HG03342 (cell line): ENCODE measurements at regions not wholly inside any gene's neighbourhood (a gene's known extent, or its start where the extent isn't known, plus 50 kb on each side); places are given as distances from the start of the nearest gene placed in this dataset.
"Not testable (repeated sequence)": the region's sequence is repeated elsewhere in the genome, so short reads cannot be mapped to it uniquely, and the experiment has no call there.

Source experiments
- ATAC-seq: cut with Tn5 transposase; IDR thresholded peaks from one replicate; pipeline ENCODE4 v1.9.1; 2021; ENCODE audit warnings: mild to moderate bottlenecking, moderate library complexity; ENCODE audit not compliant: unreplicated experiment

GRCh38 chr9:7484014-7484413 is 315.6 kb downstream of the DMAC1 start:
- not testable (repeated sequence) for ATAC-seq

DNA sequence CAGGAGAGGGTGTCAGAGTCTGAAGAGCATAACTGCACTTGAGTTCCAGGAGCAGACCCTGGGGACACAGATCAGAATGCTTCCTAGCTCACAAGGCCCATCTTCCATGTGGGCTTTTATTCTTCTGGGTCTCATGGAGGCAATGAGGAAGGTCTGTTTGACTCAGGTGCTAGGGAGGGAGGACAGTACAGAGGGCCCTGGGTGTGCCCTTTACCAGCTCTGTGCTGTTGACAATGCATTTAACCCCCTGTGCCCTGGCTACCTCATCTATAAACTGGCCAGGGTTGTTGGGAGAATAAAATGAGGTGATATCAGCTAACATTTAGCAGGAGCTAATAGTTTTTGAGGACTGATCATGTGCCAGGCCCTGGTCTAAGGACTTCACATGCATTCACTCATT is 318.0 kb downstream of the DMAC1 start:
- no peak for ATAC-seq

DNA sequence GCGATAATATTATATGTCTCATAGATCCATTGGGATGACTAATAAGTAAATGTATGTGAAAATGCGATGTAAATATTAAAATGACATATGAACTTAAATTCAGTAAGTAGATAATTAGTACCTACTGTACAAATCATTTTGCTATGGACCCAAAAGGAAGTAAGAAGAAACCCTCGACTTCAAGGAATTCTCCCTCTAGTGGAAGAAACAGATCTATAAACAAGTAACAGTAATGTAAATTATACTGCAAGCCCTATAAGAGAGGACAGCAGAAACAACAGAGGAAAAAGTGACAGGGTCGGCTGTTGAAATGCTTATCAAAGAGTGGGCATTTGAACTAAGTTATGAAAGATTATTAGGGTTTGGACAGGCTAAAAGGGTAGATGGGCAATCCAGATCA is 320.3 kb downstream of the DMAC1 start:
- ATAC-seq = no peak

GRCh38 chr9:7478646-7479045 is 320.9 kb downstream of the DMAC1 start:
- ATAC-seq = no peak

- no peak for ATAC-seq
Measured at GRCh38 chr9:7467186-7467585, 332.4 kb downstream of the DMAC1 start.

- ATAC-seq = no peak
Measured at GRCh38 chr9:7461791-7462190, 337.8 kb downstream of the DMAC1 start.

DNA sequence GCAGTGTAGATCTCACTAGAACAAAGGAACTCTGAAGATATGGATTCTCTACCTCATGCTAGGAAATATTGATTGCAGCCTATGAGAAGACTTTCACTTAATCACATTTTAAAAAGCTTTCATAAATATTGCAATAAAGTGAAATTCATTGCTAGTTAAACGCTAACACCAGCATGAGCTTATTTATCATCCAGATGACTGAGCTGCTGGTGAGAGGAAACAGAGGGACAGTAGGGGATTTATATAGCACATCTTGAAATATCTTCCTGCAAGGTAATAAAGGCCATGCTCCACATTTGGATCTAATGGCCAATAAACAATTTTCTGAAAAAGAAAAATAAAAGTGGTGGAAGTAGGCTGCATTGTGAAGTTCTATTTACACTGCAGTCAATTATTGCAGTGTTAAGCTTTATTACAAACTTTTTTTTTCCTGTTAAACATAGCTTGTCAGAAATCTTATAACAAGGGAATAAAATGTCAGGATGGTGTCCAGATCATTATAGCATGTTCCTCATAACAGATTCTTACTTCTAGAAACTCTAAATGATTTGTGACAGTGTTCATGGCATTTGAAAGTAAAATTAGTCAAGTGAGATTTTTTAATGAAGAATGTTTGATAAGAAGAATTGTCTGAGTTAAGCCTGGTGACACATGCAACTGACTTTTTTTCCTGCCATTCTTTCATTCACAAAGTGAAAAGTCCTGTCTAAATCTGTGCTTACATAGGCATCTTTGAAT is 342.6 kb downstream of the DMAC1 start:
- no peak for ATAC-seq

DNA sequence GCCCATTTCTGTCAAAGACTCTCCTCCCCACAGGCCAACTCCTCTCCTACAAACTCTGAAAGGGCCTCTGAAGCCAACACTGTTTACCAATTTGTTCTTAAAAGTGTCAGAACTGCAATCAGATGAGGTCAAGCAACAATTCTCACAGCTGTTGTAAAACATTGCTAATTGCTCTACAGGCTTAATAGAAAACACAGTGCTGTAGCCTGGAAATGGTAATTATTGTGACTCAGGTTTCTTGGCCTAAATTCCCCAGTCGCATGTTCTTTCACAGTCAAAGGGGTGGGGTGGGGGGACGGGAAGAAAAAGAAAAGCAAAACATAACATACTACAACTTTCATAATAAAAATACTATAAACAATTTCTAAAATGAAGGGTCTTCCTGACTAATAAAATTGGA is 343.2 kb downstream of the DMAC1 start:
- no peak for ATAC-seq

DNA sequence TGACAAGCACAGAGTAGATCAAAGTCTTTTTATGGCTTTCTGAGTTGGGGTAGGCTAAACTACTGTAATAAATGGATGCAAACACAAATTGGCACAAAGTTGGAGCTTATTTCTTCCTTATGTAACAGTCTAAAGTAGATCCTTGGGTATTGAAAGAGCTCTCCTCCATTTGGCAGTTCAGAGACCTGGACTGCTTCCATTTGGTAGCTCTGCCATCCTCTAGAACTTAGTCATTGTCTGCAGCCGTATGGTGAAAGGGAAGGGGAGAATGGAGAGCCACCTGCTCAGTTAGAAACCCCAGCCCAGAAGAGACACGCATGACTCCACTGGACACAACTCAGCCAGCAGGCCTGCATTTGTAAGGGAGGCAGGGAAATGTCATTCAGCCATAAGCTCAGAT is 345.0 kb downstream of the DMAC1 start:
- ATAC-seq = no peak

DNA sequence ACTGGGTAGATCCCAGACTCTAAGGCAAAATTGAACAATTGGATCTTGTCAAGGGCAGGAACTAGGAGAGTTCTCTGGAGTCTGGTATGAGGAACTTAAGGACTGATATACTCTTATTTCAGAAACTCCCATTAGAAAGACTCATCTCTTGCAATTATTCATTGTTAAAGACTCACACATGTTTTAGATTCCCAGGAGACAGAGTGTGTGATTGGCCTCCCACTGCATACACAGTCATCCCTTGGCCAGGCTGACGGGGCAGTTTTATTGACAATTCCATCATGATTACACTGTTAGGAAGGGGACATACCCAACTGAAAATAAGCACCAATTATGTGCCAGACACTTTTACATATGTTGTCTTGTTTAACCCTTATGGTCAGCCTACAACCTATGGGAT is 347.2 kb downstream of the DMAC1 start:
- ATAC-seq = no peak

DNA sequence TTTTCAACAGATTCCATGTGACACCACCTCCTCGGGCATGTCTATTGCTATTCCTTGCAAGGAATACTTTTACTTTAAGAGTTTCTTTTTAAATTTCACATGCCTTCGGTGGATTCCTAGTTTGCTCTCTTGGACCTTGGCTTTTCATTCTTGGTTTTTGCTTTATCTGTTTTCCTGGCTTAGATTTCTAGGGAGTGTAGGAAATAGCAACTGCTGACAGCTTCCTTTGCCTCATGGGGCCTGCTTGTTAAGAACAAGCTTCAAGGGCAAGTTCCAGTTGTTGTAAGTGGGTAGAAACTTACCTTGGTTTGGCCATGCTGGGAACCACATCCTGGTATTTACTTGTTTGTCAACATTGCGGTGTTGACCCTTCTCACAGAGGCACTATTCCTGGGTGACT is 348.5 kb downstream of the DMAC1 start:
- no peak for ATAC-seq

DNA sequence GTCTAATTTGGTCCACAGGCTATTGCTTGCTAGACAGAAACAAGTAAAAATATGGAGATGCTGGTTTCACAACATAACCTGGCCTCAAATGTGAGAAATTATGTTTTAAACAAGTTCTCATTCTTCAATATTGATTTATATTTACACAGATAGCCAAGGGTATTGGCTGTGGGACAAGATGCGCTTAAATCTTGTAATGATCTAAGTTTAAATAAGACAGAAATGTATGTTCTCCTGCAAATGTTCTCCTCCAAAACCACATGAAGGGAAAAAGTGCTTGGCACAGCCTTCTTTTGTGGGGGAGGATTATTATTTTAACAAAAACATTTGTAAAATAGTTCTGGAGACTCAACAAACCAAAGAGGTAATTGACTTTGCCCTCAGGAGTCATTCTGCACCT is 356.0 kb downstream of the DMAC1 start:
- ATAC-seq = no peak

GRCh38 chr9:7439355-7439995 is 360.1 kb downstream of the DMAC1 start:
- no peak for ATAC-seq

DNA sequence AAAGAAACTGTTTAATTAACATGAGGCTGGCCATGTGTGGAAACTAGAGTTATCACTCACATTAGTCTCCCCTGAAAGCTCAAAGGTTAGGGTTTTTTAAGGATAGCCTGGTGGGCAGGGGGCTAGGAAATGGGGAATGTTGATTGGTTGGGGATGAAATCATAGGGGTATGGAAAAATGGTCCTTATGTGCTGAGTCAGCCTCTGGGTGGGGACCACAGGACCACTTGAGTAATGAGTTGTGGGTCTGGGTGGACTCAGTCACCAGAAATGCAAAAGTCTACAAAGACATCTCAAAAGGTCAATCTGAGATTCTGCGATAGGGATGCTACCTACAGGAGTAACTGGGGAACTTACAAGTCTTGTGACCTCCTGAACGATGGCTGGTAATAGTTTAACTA is 362.8 kb downstream of the DMAC1 start:
- ATAC-seq = no peak

- ATAC-seq = no peak
Measured at GRCh38 chr9:7433508-7434292, 365.9 kb downstream of the DMAC1 start.

- no peak for ATAC-seq
Measured at GRCh38 chr9:7432989-7433388, 366.6 kb downstream of the DMAC1 start.

GRCh38 chr9:7417397-7417796 is 382.2 kb downstream of the DMAC1 start:
- not testable (repeated sequence) for ATAC-seq

DNA sequence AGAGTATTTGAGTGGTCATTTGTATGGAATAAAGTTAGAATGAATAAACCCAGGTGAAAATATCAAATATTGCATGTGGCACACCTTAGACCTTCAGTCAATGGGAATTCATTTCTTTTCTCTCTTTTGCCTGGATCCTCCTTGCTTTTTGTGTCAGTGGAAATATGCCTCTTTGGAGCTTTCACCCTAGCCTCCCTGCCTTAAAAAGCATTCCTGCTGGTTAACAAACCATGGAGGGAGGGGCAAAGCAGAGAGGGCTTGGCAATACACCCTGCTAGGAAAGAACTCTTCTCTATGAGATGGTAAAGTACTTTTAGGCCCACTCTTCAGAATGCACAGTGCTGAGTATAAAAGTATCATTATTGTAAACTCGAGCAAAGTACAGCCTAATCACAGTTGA is 383.7 kb downstream of the DMAC1 start:
- ATAC-seq = no peak

DNA sequence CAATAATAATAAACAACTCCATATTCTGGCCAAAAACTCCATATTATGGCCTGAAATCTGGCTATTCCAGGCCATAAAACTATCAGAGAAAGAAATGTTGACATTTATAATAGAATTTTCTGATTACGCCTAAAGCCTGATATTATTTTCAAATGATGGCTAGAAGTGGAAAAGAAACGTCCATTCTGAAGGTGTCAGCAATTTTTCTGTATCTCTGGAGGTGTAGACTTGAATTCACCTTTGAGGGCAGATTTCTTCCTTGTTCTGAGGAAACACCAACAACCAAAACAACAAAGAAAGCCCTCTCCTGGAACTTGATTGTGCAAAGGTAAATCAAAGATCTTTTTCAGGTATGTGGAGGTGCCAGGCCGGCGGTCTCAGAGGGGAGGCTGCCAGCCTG is 390.7 kb downstream of the DMAC1 start:
- ATAC-seq = no peak

- no peak for ATAC-seq
Measured at GRCh38 chr9:7407246-7407645, 392.3 kb downstream of the DMAC1 start.

GRCh38 chr9:7405924-7406604 is 393.5 kb downstream of the DMAC1 start:
- peak; percentile 87 for ATAC-seq
